B cell (primary cell): ENCODE measurements at regions not wholly inside any gene's neighbourhood (a gene's known extent, or its start where the extent isn't known, plus 50 kb on each side); places are given as distances from the start of the nearest gene placed in this dataset.

Experiments
- ATAC-seq: fragments of 200-7000 bp; cut with Tn5 transposase; one replicate; pipeline ENCODE4 v1.10.0; 2021; ENCODE audit warnings: low read depth, mild to moderate bottlenecking, moderate number of reproducible peaks, moderate library complexity
- CTCF ChIA-PET: fragments of 350-600 bp; sonication (Branson Sonifier 250); formaldehyde crosslinking; loops from one replicate; lab custom pipeline; 2021; ENCODE audit warnings: antibody characterized with exemption, inconsistent platforms; lab: Charles Lee
- POLR2A ChIA-PET: fragments of 350-600 bp; sonication (Branson Sonifier 250); formaldehyde crosslinking; loops from one replicate; lab custom pipeline; 2021; ENCODE audit warnings: antibody characterized with exemption; lab: Charles Lee
- DNase-seq: peaks from one replicate; pipeline ENCODE4 v3.0.0; 2013
- H2AFZ ChIP-seq: 2 replicates; pipeline ENCODE4 v1.6.1; 2012; ENCODE audit warnings: mild to moderate bottlenecking, low read depth, low read length; ENCODE audit not compliant: insufficient read depth, poor library complexity, severe bottlenecking
- H3K27ac ChIP-seq, 2 donors: 1 replicate in 1 of 2; 2 replicates in 1 of 2; pipeline ENCODE4 v1.5.1; 2012 to 2013; ENCODE audit warnings: low read length in 2 of 2, mild to moderate bottlenecking in 2 of 2, moderate library complexity in 1 of 2
- H3K27me3 ChIP-seq, 4 experiments: fragments of 200-600 bp in 1 of 4; sonication (generic) in 1 of 4; replicated peaks in 1 of 4; 1 replicate in 2 of 4; 2 replicates in 2 of 4; pipeline versions ENCODE4 v1.6.1 to v1.7.0; 2013 to 2016; ENCODE audit warnings: low read length in 3 of 4, mild to moderate bottlenecking in 2 of 4, mixed read lengths in 1 of 4, moderate library complexity in 1 of 4; ENCODE audit not compliant: insufficient read depth in 4 of 4, control insufficient read depth in 3 of 4; ENCODE audit errors: control extremely low read depth in 1 of 4
- H3K36me3 ChIP-seq, 2 experiments: replicated peaks in 1 of 2; 1 replicate in 1 of 2; 2 replicates in 1 of 2; pipeline versions ENCODE4 v1.6.1 to v1.7.1; 2013; ENCODE audit warnings: low read length in 1 of 2; ENCODE audit not compliant: insufficient read depth in 2 of 2, control insufficient read depth in 1 of 2; ENCODE audit errors: control extremely low read depth in 1 of 2, extremely low read depth in 1 of 2
- H3K4me1 ChIP-seq, 2 donors: fragments of 200-600 bp in 1 of 2; sonication (generic) in 1 of 2; 1 replicate in 1 of 2; 2 replicates in 1 of 2; pipeline versions ENCODE4 v1.5.1 to v1.6.1; 2013 to 2017; ENCODE audit warnings: low read length in 2 of 2; ENCODE audit not compliant: control insufficient read depth in 2 of 2, insufficient read depth in 2 of 2
- H3K4me2 ChIP-seq: replicated peaks from 2 replicates; pipeline ENCODE3; 2012; ENCODE audit warnings: mild to moderate bottlenecking, low read depth, low read length; ENCODE audit not compliant: poor library complexity, severe bottlenecking
- H3K4me3 ChIP-seq, 5 experiments: fragments of 200-600 bp in 1 of 5; sonication (generic) in 1 of 5; 1 replicate in 3 of 5; 2 replicates in 2 of 5; pipeline versions ENCODE4 v1.5.1 to v1.7.0; 2011 to 2016; ENCODE audit warnings: low read length in 4 of 5, mild to moderate bottlenecking in 4 of 5, low read depth in 2 of 5, control low read depth in 1 of 5, moderate library complexity in 1 of 5; ENCODE audit not compliant: insufficient read depth in 1 of 5; ENCODE audit errors: control extremely low read depth in 1 of 5, extremely low read depth in 1 of 5
- H3K79me2 ChIP-seq: fragments of 200-600 bp; sonication (generic); one replicate; pipeline ENCODE4 v1.6.0; 2016; ENCODE audit warnings: low read length; ENCODE audit not compliant: control insufficient read depth, insufficient read depth
- H3K9ac ChIP-seq: fragments of 200-600 bp; sonication (generic); 2 replicates; pipeline ENCODE4 v1.6.1; 2017; ENCODE audit warnings: mild to moderate bottlenecking, low read length, moderate library complexity
- H3K9me3 ChIP-seq, 3 donors: one replicate each; pipeline versions ENCODE4 v1.6.1 to v1.7.1; 2013; ENCODE audit warnings: low read length in 2 of 3; ENCODE audit not compliant: control insufficient read depth in 2 of 3, insufficient read depth in 1 of 3; ENCODE audit errors: control extremely low read depth in 1 of 3
- H4K20me1 ChIP-seq: 2 replicates; pipeline ENCODE4 v1.6.0; 2012; ENCODE audit warnings: mild to moderate bottlenecking, low read length; ENCODE audit not compliant: insufficient read depth, control insufficient read depth, poor library complexity, severe bottlenecking
- H3K27ac Mint-ChIP-seq: one replicate; pipeline ENCODE4 v1.8.0; 2021; ENCODE audit warnings: mixed read lengths
- H3K27me3 Mint-ChIP-seq: one replicate; pipeline ENCODE4 v1.8.0; 2021; ENCODE audit warnings: mixed read lengths
- H3K4me1 Mint-ChIP-seq: one replicate; pipeline ENCODE4 v1.8.0; 2021; ENCODE audit warnings: mixed read lengths
- H3K4me3 Mint-ChIP-seq: one replicate; pipeline ENCODE4 v1.8.0; 2021; ENCODE audit warnings: mixed read lengths
- H3K9me3 Mint-ChIP-seq: one replicate; pipeline ENCODE4 v1.8.0; 2022; ENCODE audit warnings: mixed read lengths; ENCODE audit not compliant: insufficient read depth
- EZH2 ChIP-seq: IDR thresholded peaks from 2 replicates; pipeline ENCODE4 v1.6.1; 2012; ENCODE audit warnings: borderline replicate concordance, low read depth, mild to moderate bottlenecking, moderate library complexity, low read length; ENCODE audit not compliant: insufficient read depth, poor library complexity, severe bottlenecking
- WGBS: methylation state at CpG from one replicate; pipeline ENCODE4 v1.1.5; 2013; ENCODE audit warnings: missing lambda C conversion rate; ENCODE audit not compliant: insufficient coverage; 5-methylcytosine and 5-hydroxymethylcytosine counted together
- intact Hi-C: fragments of 100-400 bp; cut with micrococcal nuclease; formaldehyde crosslinking; loops from one replicate; pipeline ENCODE4 v1.10.0; 2022
- TF ChIP-seq, protein P1 (sequence below): fragments of 200-600 bp; IDR thresholded peaks from one replicate; pipeline ENCODE4 v1.8.0; 2022; ENCODE audit warnings: antibody characterized with exemption, mild to moderate bottlenecking

- Histone ChIP-seq H3K4me3 (no peak overlapping the region), H3K27ac (no peak overlapping the region), H3K79me2 (no peaks in the 10 kb centered on the region), H3K27me3 (no peaks in the 10 kb centered on the region), H4K20me1 (no peaks in the 10 kb centered on the region), H3K4me2 (no peak overlapping the region), H3K4me1 (no peaks in the 10 kb centered on the region), H2AFZ (no peak overlapping the region), H3K36me3 (no peaks in the 10 kb centered on the region), H3K9ac (no peak overlapping the region), H3K9me3 (peaks cover 0 to 4% (median 0%) of the 10 kb centered on the region in 3 donors)
- ChIA-PET CTCF (no interaction called here), POLR2A (no interaction called here)
- H3K4me1 Mint-ChIP-seq, result no peaks in the 10 kb centered on the region
- no peak overlapping the region for H3K4me3 Mint-ChIP-seq
- DNase-seq, result no peak
- no peaks in the 10 kb centered on the region for H3K27me3 Mint-ChIP-seq
- ATAC-seq, result no peak
- WGBS, result no CpG with 5 or more reads among the region's 2 CpGs
- H3K9me3 Mint-ChIP-seq, result peaks cover 8% of the 10 kb centered on the region
- intact Hi-C loops, result no loop called here
- no peak overlapping the region for H3K27ac Mint-ChIP-seq
- TF ChIP-seq, protein P1, sequence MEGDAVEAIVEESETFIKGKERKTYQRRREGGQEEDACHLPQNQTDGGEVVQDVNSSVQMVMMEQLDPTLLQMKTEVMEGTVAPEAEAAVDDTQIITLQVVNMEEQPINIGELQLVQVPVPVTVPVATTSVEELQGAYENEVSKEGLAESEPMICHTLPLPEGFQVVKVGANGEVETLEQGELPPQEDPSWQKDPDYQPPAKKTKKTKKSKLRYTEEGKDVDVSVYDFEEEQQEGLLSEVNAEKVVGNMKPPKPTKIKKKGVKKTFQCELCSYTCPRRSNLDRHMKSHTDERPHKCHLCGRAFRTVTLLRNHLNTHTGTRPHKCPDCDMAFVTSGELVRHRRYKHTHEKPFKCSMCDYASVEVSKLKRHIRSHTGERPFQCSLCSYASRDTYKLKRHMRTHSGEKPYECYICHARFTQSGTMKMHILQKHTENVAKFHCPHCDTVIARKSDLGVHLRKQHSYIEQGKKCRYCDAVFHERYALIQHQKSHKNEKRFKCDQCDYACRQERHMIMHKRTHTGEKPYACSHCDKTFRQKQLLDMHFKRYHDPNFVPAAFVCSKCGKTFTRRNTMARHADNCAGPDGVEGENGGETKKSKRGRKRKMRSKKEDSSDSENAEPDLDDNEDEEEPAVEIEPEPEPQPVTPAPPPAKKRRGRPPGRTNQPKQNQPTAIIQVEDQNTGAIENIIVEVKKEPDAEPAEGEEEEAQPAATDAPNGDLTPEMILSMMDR, result no peak
- no peak for TF ChIP-seq EZH2
Observed at GRCh38 chr3:181521831-181522230, 189.9 kb upstream of the SOX2 start.

DNA sequence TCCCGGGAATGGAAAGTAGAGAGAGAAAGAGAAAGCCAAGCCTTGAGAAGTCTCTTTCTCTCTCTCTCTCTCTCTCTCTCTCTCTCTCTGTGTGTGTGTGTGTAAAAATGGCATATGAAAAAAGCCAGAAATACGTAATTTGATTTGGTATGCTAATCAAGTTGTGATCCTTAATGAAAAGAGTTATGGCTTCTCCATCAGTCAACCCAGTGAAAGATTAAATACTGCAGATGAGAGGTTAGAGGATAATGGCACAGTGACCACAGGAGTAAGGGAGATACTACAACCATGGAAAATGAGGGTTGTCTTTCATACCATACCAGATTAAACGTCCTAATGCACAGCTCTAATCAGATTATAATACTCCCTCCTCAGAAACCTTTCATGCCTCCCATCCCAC is 193.5 kb upstream of the SOX2 start:
- no peaks in the 10 kb centered on the region for H3K36me3 ChIP-seq
- H3K27me3 Mint-ChIP-seq, result no peaks in the 10 kb centered on the region
- H3K9me3 ChIP-seq, result no peaks in the 10 kb centered on the region
- no peaks in the 10 kb centered on the region for H3K4me1 Mint-ChIP-seq
- peaks cover 5% of the 10 kb centered on the region for H3K9me3 Mint-ChIP-seq
- ATAC-seq (no peak), DNase-seq (no peak)
- no peak overlapping the region for H3K27ac Mint-ChIP-seq
- no peaks in the 10 kb centered on the region for H3K4me1 ChIP-seq
- TF ChIP-seq EZH2, result no peak
- TF ChIP-seq, protein P1, result no peak
- H3K27ac ChIP-seq, result no peak overlapping the region
- H2AFZ ChIP-seq, result no peak overlapping the region
- intact Hi-C loops, result no loop called here
- H3K79me2 ChIP-seq, result no peaks in the 10 kb centered on the region
- no peak overlapping the region for H3K4me2 ChIP-seq
- no peaks in the 10 kb centered on the region for H4K20me1 ChIP-seq
- no peak overlapping the region for H3K4me3 ChIP-seq
- no peak overlapping the region for H3K4me3 Mint-ChIP-seq
- no peaks in the 10 kb centered on the region for H3K27me3 ChIP-seq
- WGBS, result 33% methylated on average over 1 of the region's 3 CpGs
- POLR2A ChIA-PET, result no interaction called here
- CTCF ChIA-PET, result no interaction called here
- H3K9ac ChIP-seq, result no peak overlapping the region
